Esophagus squamous epithelium (tissue), 5 donors: ENCODE measurements at regions not wholly inside any gene's neighbourhood (a gene's known extent, or its start where the extent isn't known, plus 50 kb on each side); places are given as distances from the start of the nearest gene placed in this dataset.

Experiments
- DNase-seq: peaks from one replicate; lab custom pipeline; 2025; lab: John Stamatoyannopoulos, UW
- H3K27ac ChIP-seq, 4 donors: fragments of 200-600 bp; sonication (generic); one replicate each; pipeline ENCODE4 v1.5.1; 2016 to 2019; ENCODE audit warnings: mild to moderate bottlenecking in 1 of 4
- H3K27me3 ChIP-seq, 4 donors: fragments of 200-600 bp; sonication (generic); 1 replicate in 3 of 4; 2 replicates in 1 of 4; pipeline versions ENCODE4 v1.5.1 to v1.6.0; 2017 to 2021; ENCODE audit warnings: antibody characterized with exemption in 1 of 4
- H3K36me3 ChIP-seq, 3 donors: fragments of 200-600 bp; sonication (generic); one replicate each; pipeline ENCODE4 v1.5.1; 2016 to 2019
- H3K4me1 ChIP-seq, 3 donors: fragments of 200-600 bp; sonication (generic); one replicate each; pipeline ENCODE4 v1.5.1; 2017 to 2019
- H3K4me3 ChIP-seq, 4 donors: fragments of 200-600 bp; sonication (generic); 1 replicate in 3 of 4; 2 replicates in 1 of 4; pipeline ENCODE4 v1.5.1; 2016 to 2019; ENCODE audit warnings: mild to moderate bottlenecking in 2 of 4, moderate library complexity in 1 of 4
- H3K9me3 ChIP-seq, 3 donors: fragments of 200-600 bp; sonication (generic); one replicate each; pipeline ENCODE4 v1.5.1; 2016 to 2019
- POLR2A ChIP-seq, 4 donors: fragments of 450-650 bp; IDR thresholded peaks; one replicate each; pipeline ENCODE4 v1.6.1; 2017; ENCODE audit warnings: antibody characterized with exemption in 4 of 4, mild to moderate bottlenecking in 4 of 4, moderate library complexity in 3 of 4
- WGBS, 2 donors: methylation state at CpG; one replicate each; pipeline ENCODE4 v1.1.5; 2018; 5-methylcytosine and 5-hydroxymethylcytosine counted together
- intact Hi-C: fragments of 100-400 bp; cut with DNase I; formaldehyde crosslinking; loops from one replicate; pipeline ENCODE4 v1.15.0; 2022
- TF ChIP-seq, protein P1 (sequence below), 6 experiments: fragments of 450-650 bp in 4 of 6; fragments of 200-600 bp in 2 of 6; sonication (generic) in 2 of 6; IDR thresholded peaks; one replicate each; pipeline ENCODE4 v1.5.1; 2016 to 2019; ENCODE audit warnings: antibody characterized with exemption in 6 of 6, mild to moderate bottlenecking in 4 of 6, moderate library complexity in 4 of 6
- donor health status: DM: yes; HTN: yes; CAD: no.

DNA sequence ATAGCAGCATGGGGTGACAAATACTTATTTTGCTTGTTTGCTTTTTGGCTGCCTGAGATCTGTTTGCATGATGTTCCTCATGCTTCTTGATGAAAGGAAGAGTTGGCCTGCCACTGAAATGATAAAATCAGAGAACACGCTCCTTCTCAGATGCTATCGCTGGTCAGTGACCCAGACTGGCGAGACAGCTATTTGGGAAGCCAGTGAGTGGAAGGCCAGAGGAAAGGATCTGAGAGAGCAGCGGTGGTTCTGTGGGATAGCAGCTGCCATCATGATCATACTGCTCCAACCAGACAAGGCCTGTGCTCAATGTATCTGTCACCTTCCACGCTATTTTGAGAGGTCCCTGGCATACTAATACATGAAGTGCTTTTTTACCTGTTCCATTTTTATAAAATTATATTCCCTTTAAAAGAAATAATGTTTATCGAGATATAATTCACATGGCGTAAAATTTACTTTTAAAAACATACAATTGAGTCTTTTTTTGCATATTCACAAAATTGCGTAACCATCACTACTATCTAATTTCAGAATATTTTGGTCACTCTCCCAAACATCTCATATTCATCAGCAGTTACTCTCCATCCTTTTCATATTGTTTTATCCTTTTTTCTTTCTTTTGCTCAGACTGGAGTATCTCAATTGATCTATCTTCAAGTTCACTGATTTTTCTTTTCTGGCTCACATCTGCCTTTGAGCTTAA is 695.1 kb downstream of the TNS3 start:
- no peak overlapping the region for H3K4me3 ChIP-seq
- no peaks in the 10 kb centered on the region for H3K36me3 ChIP-seq
- no peaks in the 10 kb centered on the region for H3K4me1 ChIP-seq
- peaks cover 0 to 4% (median 0%) of the 10 kb centered on the region in 3 donors for H3K9me3 ChIP-seq
- intact Hi-C loops, result no loop called here
- 84 to 85% methylated on average over 8 of the region's 8 CpGs for WGBS, 2 donors
- no peaks in the 10 kb centered on the region for H3K27me3 ChIP-seq
- no peak for DNase-seq
- TF ChIP-seq, protein P1, sequence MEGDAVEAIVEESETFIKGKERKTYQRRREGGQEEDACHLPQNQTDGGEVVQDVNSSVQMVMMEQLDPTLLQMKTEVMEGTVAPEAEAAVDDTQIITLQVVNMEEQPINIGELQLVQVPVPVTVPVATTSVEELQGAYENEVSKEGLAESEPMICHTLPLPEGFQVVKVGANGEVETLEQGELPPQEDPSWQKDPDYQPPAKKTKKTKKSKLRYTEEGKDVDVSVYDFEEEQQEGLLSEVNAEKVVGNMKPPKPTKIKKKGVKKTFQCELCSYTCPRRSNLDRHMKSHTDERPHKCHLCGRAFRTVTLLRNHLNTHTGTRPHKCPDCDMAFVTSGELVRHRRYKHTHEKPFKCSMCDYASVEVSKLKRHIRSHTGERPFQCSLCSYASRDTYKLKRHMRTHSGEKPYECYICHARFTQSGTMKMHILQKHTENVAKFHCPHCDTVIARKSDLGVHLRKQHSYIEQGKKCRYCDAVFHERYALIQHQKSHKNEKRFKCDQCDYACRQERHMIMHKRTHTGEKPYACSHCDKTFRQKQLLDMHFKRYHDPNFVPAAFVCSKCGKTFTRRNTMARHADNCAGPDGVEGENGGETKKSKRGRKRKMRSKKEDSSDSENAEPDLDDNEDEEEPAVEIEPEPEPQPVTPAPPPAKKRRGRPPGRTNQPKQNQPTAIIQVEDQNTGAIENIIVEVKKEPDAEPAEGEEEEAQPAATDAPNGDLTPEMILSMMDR (IDR thresholded peaks at IDR 0.05), result no peak
- TF ChIP-seq POLR2A (IDR thresholded peaks at IDR 0.05), result no peak
- no peak overlapping the region for H3K27ac ChIP-seq

DNA sequence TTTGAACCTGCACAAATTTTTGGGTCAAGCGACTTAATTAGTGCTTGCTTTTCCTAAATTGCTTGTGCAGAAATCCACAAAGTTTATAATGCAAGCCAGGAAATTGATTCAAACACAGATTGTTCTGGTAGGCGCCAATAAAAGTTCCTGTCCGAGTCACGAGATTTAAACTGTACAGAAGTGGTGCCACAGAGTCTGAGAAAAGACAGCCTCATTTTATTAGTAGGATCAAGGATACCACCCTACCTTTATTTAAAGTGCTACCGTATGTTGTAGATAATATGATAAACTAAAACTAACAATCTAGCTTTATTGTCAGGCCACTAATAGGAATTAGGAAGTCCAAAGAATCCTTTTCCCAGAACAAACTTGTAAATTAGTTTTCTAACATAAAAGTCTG is 696.7 kb downstream of the TNS3 start:
- DNase-seq, result no peak
- H3K4me1 ChIP-seq, result no peaks in the 10 kb centered on the region
- intact Hi-C loops, result no loop called here
- WGBS, 2 donors, result 67 to 68% methylated on average over 5 of the region's 5 CpGs
- no peak overlapping the region for H3K27ac ChIP-seq
- H3K36me3 ChIP-seq, result no peaks in the 10 kb centered on the region
- H3K4me3 ChIP-seq, result no peak overlapping the region
- no peaks in the 10 kb centered on the region for H3K27me3 ChIP-seq
- no peak for TF ChIP-seq POLR2A (IDR thresholded peaks at IDR 0.05)
- TF ChIP-seq, protein P1 (IDR thresholded peaks at IDR 0.05), result no peak
- no peaks in the 10 kb centered on the region for H3K9me3 ChIP-seq

DNA sequence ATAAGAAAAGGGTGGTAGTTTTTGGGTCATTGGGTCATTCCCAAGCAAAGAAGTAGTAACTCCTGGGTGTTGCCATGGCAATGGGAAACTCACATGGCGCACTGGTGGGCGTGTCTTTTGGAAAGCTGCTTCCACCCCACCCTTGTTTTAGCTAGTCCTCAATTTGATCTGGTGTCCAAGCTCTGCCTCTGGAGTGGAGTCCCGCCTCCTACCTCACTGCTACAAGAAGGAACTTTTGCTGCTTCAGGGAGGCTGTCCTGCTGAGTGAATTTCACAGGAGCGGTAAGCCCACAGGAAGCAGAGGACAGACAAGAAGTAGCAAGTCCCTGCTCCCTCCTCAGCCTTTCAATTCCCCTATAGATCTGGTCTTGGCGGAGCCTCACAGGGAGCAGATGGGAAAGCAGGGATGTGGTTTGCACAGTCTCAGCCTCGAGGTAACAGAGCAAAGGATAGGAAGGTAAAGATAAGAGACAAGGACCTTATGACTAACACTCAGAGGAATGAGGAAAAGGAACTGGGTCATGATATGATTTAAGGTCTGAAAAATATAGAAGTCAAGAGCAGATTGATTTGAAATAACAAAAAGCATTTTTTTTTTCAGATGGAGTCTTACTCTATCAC is 700.3 kb downstream of the TNS3 start:
- intact Hi-C loops, result no loop called here
- no peaks in the 10 kb centered on the region for H3K9me3 ChIP-seq
- no peaks in the 10 kb centered on the region for H3K27me3 ChIP-seq
- DNase-seq, result no peak
- no peaks in the 10 kb centered on the region for H3K36me3 ChIP-seq
- 66 to 72% methylated on average over 3 to 6 of the region's 6 CpGs for whole genome bisulfite sequencing, 2 donors
- TF ChIP-seq, protein P1 (IDR thresholded peaks at IDR 0.05), result no peak
- no peak for TF ChIP-seq POLR2A (IDR thresholded peaks at IDR 0.05)
- no peak overlapping the region for H3K4me3 ChIP-seq
- H3K4me1 ChIP-seq, result no peaks in the 10 kb centered on the region
- no peak overlapping the region for H3K27ac ChIP-seq

DNA sequence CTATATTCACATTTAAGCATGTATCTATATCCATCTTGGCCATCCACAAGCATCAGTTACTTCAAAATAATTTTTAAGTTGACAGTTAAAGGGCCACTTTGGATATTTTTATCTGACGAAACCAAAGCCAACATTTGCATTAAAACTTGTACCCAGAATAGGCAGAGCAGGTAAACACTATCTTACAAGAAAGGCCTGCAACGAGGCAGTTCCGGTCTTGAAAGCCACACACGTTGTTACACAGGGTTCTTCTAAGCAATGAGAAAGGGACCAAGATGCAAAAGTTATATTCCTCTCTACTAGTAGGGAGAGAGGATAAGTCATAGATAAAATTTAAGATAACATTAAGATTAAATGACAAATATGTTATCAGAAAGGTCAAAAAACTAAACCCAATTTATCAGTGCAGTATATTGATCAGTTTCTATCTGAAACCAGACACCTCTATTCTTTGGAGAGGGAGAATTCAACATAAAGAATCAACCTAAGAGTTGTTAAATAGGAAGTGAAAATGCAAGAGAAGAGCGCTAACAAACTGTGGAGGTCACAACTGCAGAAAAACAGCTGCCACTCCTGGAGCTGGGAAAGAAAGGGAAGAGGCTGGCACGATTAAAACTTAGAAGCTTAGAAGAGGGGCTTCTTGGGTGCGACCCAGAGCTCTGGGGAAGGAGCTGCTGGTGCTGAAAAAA is 701.3 kb downstream of the TNS3 start:
- Histone ChIP-seq H3K4me1 (no peaks in the 10 kb centered on the region), H3K27me3 (no peaks in the 10 kb centered on the region), H3K36me3 (no peaks in the 10 kb centered on the region), H3K9me3 (no peaks in the 10 kb centered on the region), H3K4me3 (no peak overlapping the region), H3K27ac (no peak overlapping the region)
- TF ChIP-seq POLR2A (IDR thresholded peaks at IDR 0.05), result no peak
- TF ChIP-seq, protein P1 (IDR thresholded peaks at IDR 0.05), result no peak
- DNase-seq, result no peak
- WGBS, 2 donors, result 72 to 83% methylated on average over 7 of the region's 7 CpGs
- intact Hi-C loops, result no loop called here

DNA sequence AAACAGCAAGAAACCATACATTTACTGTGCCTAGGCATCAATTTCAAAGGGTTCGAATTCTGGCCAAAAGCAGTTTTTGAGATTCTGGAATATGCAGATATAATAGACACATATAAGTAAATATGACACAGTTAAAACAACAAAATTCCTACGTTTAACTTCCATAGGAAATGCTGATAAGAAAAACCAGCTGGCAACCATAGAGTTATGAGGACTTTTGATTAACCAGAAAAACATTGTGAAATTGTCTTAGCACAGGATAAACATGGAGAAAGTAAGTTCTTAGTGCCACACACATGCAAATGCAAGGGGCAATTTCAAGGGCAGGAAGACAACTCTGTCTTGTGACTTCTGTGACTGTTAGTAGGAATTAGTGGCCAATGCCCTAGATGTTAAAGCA is 702.1 kb downstream of the TNS3 start:
- intact Hi-C loops, result no loop called here
- Histone ChIP-seq H3K4me3 (no peak overlapping the region), H3K9me3 (no peaks in the 10 kb centered on the region), H3K36me3 (no peaks in the 10 kb centered on the region), H3K4me1 (no peaks in the 10 kb centered on the region), H3K27me3 (no peaks in the 10 kb centered on the region), H3K27ac (no peak overlapping the region)
- DNase-seq, result no peak
- WGBS, 2 donors, result 63 to 66% methylated on average over 2 of the region's 2 CpGs
- TF ChIP-seq, protein P1 (IDR thresholded peaks at IDR 0.05), result no peak
- TF ChIP-seq POLR2A (IDR thresholded peaks at IDR 0.05), result no peak
